Skeletal muscle satellite cell (primary cell): ENCODE measurements at regions not wholly inside any gene's neighbourhood (a gene's known extent, or its start where the extent isn't known, plus 50 kb on each side); places are given as distances from the start of the nearest gene placed in this dataset.

ENCODE experiments used
- H3K27me3 ChIP-seq: 2 replicates; pipeline ENCODE4 v1.7.0; 2013; ENCODE audit warnings: low read length; ENCODE audit not compliant: control insufficient read depth, insufficient read depth
- H3K36me3 ChIP-seq: 2 replicates; pipeline ENCODE4 v1.7.0; 2013; ENCODE audit warnings: mild to moderate bottlenecking, control low read depth, low read length; ENCODE audit not compliant: insufficient read depth
- H3K4me1 ChIP-seq: 2 replicates; pipeline ENCODE4 v1.7.0; 2013; ENCODE audit warnings: low read length; ENCODE audit not compliant: control insufficient read depth, insufficient read depth
- H3K4me2 ChIP-seq: 2 replicates; pipeline ENCODE4 v1.7.0; 2013; ENCODE audit warnings: mild to moderate bottlenecking, low read length
- H3K4me3 ChIP-seq: 2 replicates; pipeline ENCODE4 v1.7.0; 2013; ENCODE audit warnings: low read length
- H3K9ac ChIP-seq: 2 replicates; pipeline ENCODE4 v1.7.0; 2013; ENCODE audit warnings: mild to moderate bottlenecking, low read depth, low read length, moderate library complexity
- H3K9me3 ChIP-seq: replicated peaks from 2 replicates; pipeline ENCODE4 v1.7.0; 2013; ENCODE audit warnings: mild to moderate bottlenecking, control low read depth, low read length

DNA sequence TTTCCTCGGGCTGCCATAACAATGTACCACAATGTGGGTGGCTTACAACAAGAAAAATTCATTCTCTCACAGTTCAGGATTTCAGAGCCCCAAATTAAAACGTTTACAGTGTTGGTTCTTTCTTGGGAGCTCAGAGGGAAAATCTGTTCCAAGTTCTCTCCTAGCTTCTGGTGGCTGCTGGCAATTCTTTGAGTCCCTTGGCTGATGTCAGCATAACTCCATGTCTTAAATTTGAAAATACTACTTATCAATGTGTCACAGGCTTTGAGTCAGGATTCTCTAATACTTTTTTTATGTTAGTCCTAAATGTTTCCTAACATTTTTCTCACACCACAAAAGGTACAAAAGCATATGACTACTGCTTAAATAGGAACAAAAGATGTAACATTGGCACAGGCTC is 198.4 kb upstream of the ATXN7L3B start:
- Histone ChIP-seq H3K36me3 (no peaks in the 10 kb centered on the region), H3K4me3 (no peak overlapping the region), H3K4me1 (peaks cover 31% of the 10 kb centered on the region), H3K4me2 (no peak overlapping the region), H3K9ac (no peak overlapping the region), H3K9me3 (no peaks in the 10 kb centered on the region), H3K27me3 (no peaks in the 10 kb centered on the region)

DNA sequence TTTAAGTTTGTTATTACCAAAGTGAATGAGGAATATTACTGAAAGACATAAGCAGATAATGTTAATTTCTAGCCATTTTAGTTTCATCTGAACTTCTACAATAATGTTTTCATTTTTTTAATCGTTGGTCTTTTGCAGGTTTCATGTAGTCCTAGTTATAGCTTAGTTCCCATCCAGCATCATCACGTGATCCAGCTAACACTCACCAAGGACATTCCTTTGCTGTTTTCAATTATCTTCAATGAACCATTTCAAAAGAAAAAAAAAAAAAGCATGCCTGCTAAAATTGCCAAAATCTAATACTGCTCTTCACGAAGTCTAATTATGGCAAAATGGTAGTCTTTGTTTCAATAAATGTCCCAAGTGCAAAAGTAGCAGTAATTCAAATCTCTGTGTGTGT is 187.7 kb upstream of the ATXN7L3B start:
- no peak overlapping the region for H3K9ac ChIP-seq
- no peak overlapping the region for H3K4me3 ChIP-seq
- peaks cover 11% of the 10 kb centered on the region for H3K4me1 ChIP-seq
- H3K36me3 ChIP-seq, result no peaks in the 10 kb centered on the region
- no peaks in the 10 kb centered on the region for H3K27me3 ChIP-seq
- peak overlapping the region; percentile 54 for H3K4me2 ChIP-seq
- H3K9me3 ChIP-seq, result no peaks in the 10 kb centered on the region

DNA sequence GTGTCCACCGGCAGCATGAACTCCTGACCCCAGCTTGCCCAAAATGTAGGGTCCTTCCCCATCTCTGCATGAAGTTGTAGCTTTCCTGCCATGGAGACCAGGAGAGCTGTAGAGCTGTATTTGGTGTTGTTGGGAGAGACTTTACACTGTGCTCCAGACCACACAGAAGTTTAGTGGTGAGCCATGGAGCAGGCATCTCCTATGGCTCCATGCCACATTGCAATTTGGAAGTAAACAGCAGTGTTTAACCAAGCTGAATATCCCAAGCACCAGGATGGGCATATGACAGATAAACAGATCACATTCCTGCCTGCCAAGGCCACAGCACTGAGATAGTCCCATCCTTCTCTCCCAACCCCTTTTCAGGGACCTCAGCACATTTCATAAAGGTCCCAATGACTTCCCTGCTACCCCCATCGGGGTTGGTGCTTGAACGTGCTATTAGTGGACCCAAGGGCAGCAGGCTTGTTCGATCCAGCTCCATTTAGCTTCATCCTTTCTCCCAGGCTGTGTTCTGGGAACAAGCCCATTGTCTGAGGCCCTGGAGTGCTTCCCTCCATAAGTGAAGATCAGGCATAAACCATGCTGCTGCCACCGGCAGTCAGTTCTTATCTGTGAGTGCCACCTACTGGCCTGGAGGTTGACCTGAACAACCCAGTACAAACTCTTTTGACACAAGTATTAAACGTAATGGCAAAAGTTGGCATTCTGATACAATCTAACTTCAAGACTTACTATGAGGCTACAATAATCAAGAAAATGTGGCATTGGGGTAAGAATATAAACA is 172.3 kb upstream of the ATXN7L3B start:
- H3K4me2 ChIP-seq, result no peak overlapping the region
- H3K27me3 ChIP-seq, result no peaks in the 10 kb centered on the region
- H3K36me3 ChIP-seq, result no peaks in the 10 kb centered on the region
- no peaks in the 10 kb centered on the region for H3K9me3 ChIP-seq
- peaks cover 7% of the 10 kb centered on the region for H3K4me1 ChIP-seq
- no peak overlapping the region for H3K4me3 ChIP-seq
- no peak overlapping the region for H3K9ac ChIP-seq

DNA sequence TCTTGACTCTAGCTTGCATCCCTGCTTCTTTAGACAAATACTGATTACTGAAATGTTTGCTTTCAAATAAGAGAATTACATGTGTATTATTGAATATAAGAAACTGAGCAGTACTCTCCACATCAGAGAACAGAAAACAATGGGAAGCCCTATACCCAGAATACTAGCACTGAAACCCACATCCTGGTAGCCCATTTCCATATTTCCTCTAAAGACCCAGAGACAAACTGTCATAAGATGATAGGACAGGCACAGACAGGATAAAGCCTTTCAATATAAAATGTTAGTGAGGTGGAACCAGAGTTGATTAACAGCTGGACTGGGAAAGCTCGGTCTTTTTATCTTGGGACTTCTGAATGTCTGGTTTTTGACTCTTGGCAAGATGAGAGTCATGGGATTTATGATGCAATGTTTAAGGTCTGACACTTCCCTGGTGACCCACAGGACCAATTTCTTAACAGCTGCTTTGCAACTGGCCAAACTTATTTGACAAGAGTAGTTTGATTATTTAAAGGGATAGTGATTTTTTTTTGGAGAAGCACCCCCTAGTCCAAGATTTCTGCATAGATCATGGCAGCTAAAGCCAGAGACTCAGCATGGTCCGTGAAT is 166.9 kb upstream of the ATXN7L3B start:
- no peaks in the 10 kb centered on the region for H3K4me1 ChIP-seq
- no peak overlapping the region for H3K9ac ChIP-seq
- H3K27me3 ChIP-seq, result no peaks in the 10 kb centered on the region
- H3K36me3 ChIP-seq, result no peaks in the 10 kb centered on the region
- H3K4me3 ChIP-seq, result no peak overlapping the region
- no peak overlapping the region for H3K4me2 ChIP-seq
- H3K9me3 ChIP-seq, result no peaks in the 10 kb centered on the region

DNA sequence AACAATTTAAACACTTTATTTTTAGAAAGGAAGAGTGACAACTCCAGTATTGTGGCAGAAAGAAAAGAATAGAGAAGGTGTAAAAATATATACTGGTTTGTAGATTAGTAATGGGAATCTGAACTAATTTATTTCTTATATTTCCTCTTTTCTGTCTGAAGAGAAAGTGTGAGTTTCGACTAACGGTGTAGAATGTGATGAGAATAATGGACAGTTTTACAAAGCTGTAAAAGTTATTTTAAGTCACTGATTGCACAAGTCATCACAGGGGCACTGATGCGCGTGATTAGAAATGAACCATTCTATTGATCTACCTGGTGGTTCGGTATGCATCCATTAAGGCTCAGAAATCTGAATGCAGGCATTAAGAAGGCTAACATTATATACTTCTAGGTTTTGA is 158.5 kb upstream of the ATXN7L3B start:
- Histone ChIP-seq H3K4me1 (no peaks in the 10 kb centered on the region), H3K4me3 (no peak overlapping the region), H3K9ac (no peak overlapping the region), H3K9me3 (no peaks in the 10 kb centered on the region), H3K36me3 (no peaks in the 10 kb centered on the region), H3K4me2 (no peak overlapping the region), H3K27me3 (no peaks in the 10 kb centered on the region)

DNA sequence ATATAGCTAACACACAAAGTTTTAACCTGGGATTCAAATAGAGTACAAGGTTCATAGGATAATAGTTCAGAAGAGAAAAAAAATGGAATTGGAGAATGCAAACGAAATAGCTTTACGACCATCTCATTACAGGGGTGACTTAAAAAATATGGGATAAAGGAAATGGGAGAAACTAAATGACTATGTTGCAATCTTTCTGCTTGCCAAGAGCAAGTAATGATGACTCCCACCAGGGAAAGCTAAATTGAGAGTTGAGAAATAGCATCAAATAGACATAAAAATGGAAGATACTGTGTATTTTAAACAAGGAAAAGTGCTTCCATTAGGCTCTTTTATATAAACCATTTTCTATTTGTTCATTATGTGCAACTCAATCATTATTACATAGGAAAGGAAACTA is 155.7 kb upstream of the ATXN7L3B start:
- no peak overlapping the region for H3K4me3 ChIP-seq

DNA sequence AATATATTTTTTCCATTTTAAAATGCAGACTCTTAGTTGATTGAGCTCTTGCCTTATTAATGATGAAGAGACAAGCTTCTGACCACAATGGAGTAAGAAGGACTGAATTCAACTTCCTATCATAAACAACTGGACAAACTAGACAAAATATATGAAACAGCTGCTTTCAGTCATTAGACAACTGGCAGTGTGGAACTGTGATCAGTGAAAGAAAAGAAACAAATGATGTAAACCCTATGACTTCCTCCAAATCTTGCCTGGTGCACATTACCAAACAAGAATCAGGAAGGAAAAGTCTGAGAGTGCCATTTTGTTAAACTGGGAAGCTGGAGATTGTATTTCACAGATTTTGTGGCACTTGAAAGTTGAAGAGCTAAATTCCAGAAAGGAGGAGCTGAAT is 154.7 kb upstream of the ATXN7L3B start:
- H3K4me1 ChIP-seq, result no peaks in the 10 kb centered on the region
- no peaks in the 10 kb centered on the region for H3K9me3 ChIP-seq
- no peak overlapping the region for H3K4me2 ChIP-seq
- no peak overlapping the region for H3K4me3 ChIP-seq
- H3K27me3 ChIP-seq, result no peaks in the 10 kb centered on the region
- no peaks in the 10 kb centered on the region for H3K36me3 ChIP-seq
- H3K9ac ChIP-seq, result no peak overlapping the region

More for the DNA sequence above, 155.7 kb upstream of the ATXN7L3B start:
- Histone ChIP-seq H3K9me3 (no peaks in the 10 kb centered on the region), H3K4me2 (no peak overlapping the region), H3K27me3 (no peaks in the 10 kb centered on the region), H3K36me3 (no peaks in the 10 kb centered on the region), H3K9ac (no peak overlapping the region), H3K4me1 (no peaks in the 10 kb centered on the region)

DNA sequence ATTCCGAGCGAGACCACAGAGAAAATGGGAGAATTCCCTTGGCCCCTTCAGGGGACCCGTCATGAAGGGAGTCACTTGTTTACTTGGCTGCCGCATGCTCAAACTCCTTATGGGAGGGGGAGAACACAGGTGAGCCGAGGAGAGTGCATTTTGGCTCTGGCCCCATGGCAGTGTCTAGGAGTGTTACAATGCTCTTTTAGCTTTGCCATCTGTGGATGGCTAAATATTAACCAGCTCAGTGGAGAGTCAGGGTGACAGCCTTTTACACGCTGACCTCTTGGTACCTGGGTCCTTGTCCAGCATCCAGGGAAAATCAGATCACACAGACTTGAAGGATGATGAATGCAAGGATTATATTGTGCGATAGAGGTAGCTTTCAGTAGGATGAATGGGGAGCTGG is 146.4 kb upstream of the ATXN7L3B start:
- no peak overlapping the region for H3K4me2 ChIP-seq
- H3K9me3 ChIP-seq, result no peaks in the 10 kb centered on the region
- H3K4me3 ChIP-seq, result no peak overlapping the region
- no peaks in the 10 kb centered on the region for H3K36me3 ChIP-seq
- H3K4me1 ChIP-seq, result no peaks in the 10 kb centered on the region
- H3K9ac ChIP-seq, result no peak overlapping the region
- no peaks in the 10 kb centered on the region for H3K27me3 ChIP-seq

DNA sequence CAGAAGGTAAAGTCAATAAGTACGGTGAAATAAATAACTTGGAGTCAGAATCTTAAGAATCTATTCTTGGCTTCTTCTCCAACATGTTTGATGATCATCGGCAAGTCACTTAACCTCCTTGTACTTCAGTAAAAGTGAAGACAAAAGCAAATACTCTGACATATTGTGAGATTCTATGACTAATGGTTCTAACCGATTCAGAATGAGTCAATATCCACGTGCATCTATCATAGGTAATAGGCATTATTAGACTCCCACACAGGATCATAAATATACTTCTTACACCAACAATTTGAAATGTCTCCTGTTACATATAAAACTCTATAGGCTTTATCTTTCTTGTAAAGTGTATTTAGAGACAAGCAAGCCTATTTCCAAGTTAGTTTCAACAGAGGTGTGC is 144.4 kb upstream of the ATXN7L3B start:
- Histone ChIP-seq H3K27me3 (no peaks in the 10 kb centered on the region), H3K9me3 (no peaks in the 10 kb centered on the region), H3K4me1 (no peaks in the 10 kb centered on the region), H3K4me3 (no peak overlapping the region), H3K36me3 (no peaks in the 10 kb centered on the region), H3K4me2 (no peak overlapping the region), H3K9ac (no peak overlapping the region)

DNA sequence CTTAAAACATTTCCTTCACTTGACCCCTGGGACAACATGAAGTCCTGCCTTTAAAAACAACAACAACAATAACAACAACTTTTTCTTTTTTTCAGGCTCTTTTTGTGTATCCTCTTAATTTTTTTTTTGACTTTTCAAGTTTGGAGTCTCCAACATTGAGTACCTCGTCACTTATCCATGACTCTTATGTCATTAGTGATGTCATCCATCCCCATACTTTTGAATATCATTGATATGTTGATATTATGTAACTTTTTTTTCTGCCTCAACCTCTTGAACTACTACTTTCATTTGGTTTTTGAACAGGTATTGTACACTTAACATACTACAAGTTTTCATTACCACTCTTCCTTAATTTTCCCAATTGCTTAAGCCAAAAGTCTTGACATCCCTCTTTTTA is 143.0 kb upstream of the ATXN7L3B start:
- Histone ChIP-seq H3K27me3 (no peaks in the 10 kb centered on the region), H3K9me3 (no peaks in the 10 kb centered on the region), H3K4me1 (no peaks in the 10 kb centered on the region), H3K9ac (no peak overlapping the region), H3K4me3 (no peak overlapping the region), H3K36me3 (no peaks in the 10 kb centered on the region), H3K4me2 (no peak overlapping the region)

DNA sequence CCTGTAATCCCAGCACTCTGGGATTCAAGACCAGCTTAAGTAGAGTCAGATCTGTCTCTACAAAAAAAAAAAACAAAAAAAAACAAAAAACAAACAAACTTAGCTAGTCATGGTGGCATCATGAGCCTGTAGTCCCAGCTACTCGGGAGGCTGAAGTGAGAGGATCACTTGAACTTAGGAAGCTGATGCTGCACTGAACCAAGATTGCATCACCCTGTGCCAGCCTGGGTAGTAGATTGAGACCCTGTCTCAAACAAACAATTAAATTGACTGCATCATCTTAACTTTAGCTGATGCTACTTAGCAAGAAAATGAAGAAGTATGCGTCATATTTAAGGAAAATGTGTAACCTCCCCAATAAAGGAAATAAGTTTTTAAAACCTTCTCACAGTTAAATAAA is 136.6 kb upstream of the ATXN7L3B start:
- Histone ChIP-seq H3K27me3 (no peaks in the 10 kb centered on the region), H3K4me2 (no peak overlapping the region), H3K9ac (no peak overlapping the region), H3K9me3 (no peaks in the 10 kb centered on the region), H3K36me3 (no peaks in the 10 kb centered on the region), H3K4me1 (no peaks in the 10 kb centered on the region), H3K4me3 (no peak overlapping the region)

DNA sequence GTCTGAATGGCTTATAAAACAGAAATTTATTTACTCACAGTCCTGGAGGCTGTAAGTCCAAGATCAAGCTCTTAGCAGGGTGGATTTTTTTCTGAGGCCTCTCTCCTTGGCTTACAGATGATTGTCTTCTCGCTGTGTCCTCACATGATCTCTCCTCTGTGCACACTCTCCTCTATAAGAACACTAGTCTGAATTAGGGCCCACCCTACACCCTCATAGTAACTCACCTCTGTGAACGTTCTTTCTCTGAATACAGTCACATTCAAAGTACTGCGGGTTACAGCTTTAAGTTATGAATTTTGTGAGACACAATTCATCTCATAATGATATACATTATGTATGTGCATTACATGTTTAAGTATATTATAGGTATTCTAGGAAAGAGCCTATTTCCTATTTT is 135.7 kb upstream of the ATXN7L3B start:
- no peaks in the 10 kb centered on the region for H3K4me1 ChIP-seq
- H3K4me2 ChIP-seq, result no peak overlapping the region
- H3K27me3 ChIP-seq, result no peaks in the 10 kb centered on the region
- H3K9ac ChIP-seq, result no peak overlapping the region
- H3K4me3 ChIP-seq, result no peak overlapping the region
- no peaks in the 10 kb centered on the region for H3K36me3 ChIP-seq
- H3K9me3 ChIP-seq, result no peaks in the 10 kb centered on the region
